ENCODE measurements at regions not wholly inside any gene's neighbourhood (a gene's known extent, or its start where the extent isn't known, plus 50 kb on each side); places are given as distances from the start of the nearest gene placed in this dataset.

- TF ChIP-seq CTCF (IDR thresholded peaks at IDR 0.05; ENCODE audit: low read length) (no peak), EZH2 (optimal IDR thresholded peaks at IDR 0.05; ENCODE audit: low read depth, low read length) (no peak)
Measured at GRCh38 chr13:65535370-65535769, 1694.8 kb downstream of the PCDH9 start.

All from MM.1S (cell line).